H1 (cell line): ENCODE measurements at regions not wholly inside any gene's neighbourhood (a gene's known extent, or its start where the extent isn't known, plus 50 kb on each side); places are given as distances from the start of the nearest gene placed in this dataset.

ENCODE experiments used
- CTCF ChIA-PET: fragments of 300-600 bp; sonication (Branson Sonifier 250); formaldehyde crosslinking; loops from one replicate; lab custom pipeline; 2021; ENCODE audit not compliant: partially characterized antibody; lab: Charles Lee
- POLR2A ChIA-PET: fragments of 300-600 bp; sonication (Branson Sonifier 250); formaldehyde crosslinking; loops from one replicate; lab custom pipeline; 2021; ENCODE audit warnings: inconsistent platforms; ENCODE audit not compliant: partially characterized antibody; lab: Charles Lee
- DNase-seq, 2 experiments: peaks; one replicate each; pipeline versions ENCODE4 v3.0.0 to v3.0.0-alpha.2; 2010 to 2022; ENCODE audit warnings: low spot score in 2 of 2, low read depth in 1 of 2, mixed read lengths in 1 of 2
- FAIRE-seq: peaks from 2 replicates; lab custom pipeline; 2011; peaks lifted over from hg19 to GRCh38; lab: Jason Lieb, UNC
- H2AFZ ChIP-seq: 2 replicates; pipeline ENCODE4 v1.8.1; 2012; ENCODE audit warnings: low read length, inconsistent platforms
- H2AK5ac ChIP-seq: 2 replicates; pipeline ENCODE4 v1.6.1; 2013; ENCODE audit warnings: low read depth, low read length
- H2BK120ac ChIP-seq: replicated peaks from 2 replicates; pipeline ENCODE3; 2013; ENCODE audit warnings: low read depth, low read length, inconsistent platforms
- H2BK12ac ChIP-seq: 2 replicates; pipeline ENCODE4 v1.6.1; 2013; ENCODE audit warnings: low read depth, low read length
- H2BK15ac ChIP-seq: 2 replicates; pipeline ENCODE4 v1.6.1; 2013; ENCODE audit warnings: low read length
- H2BK20ac ChIP-seq: 2 replicates; pipeline ENCODE4 v1.6.1; 2013; ENCODE audit warnings: low read length
- H2BK5ac ChIP-seq: 2 replicates; pipeline ENCODE4 v1.6.1; 2013; ENCODE audit warnings: low read depth, low read length
- H3K14ac ChIP-seq: 2 replicates; pipeline ENCODE4 v1.6.1; 2013; ENCODE audit warnings: inconsistent platforms; ENCODE audit not compliant: insufficient read length
- H3K18ac ChIP-seq: 2 replicates; pipeline ENCODE4 v1.6.1; 2013; ENCODE audit warnings: low read length; ENCODE audit errors: extremely low read depth
- H3K23ac ChIP-seq: 2 replicates; pipeline ENCODE4 v1.6.1; 2013; ENCODE audit warnings: inconsistent platforms; ENCODE audit not compliant: insufficient read length
- H3K23me2 ChIP-seq: 2 replicates; pipeline ENCODE4 v1.6.1; 2013; ENCODE audit warnings: low read depth, low read length
- H3K27ac ChIP-seq: 2 replicates; pipeline ENCODE4 v1.6.1; 2011; ENCODE audit warnings: low read depth, low read length, inconsistent platforms
- H3K27me3 ChIP-seq, 4 experiments: replicated peaks in 1 of 4; 1 replicate in 1 of 4; 2 replicates in 3 of 4; pipeline versions ENCODE4 v1.6.1 to v1.8.1; 2011 to 2013; ENCODE audit warnings: low read length in 3 of 4, mild to moderate bottlenecking in 3 of 4, inconsistent platforms in 2 of 4, mixed read lengths in 2 of 4, moderate library complexity in 1 of 4; ENCODE audit not compliant: control insufficient read depth in 3 of 4, insufficient read depth in 3 of 4; ENCODE audit errors: extremely low read depth in 1 of 4
- H3K36me3 ChIP-seq, 4 experiments: 2 replicates each; pipeline versions ENCODE4 v1.6.1 to v1.8.1; 2011 to 2013; ENCODE audit warnings: mild to moderate bottlenecking in 4 of 4, low read length in 3 of 4, moderate library complexity in 2 of 4, control low read depth in 1 of 4, inconsistent platforms in 1 of 4; ENCODE audit not compliant: insufficient read depth in 4 of 4, control insufficient read depth in 2 of 4
- H3K4ac ChIP-seq: replicated peaks from 2 replicates; pipeline ENCODE3; 2013; ENCODE audit warnings: low read length, low read depth, mixed read lengths, inconsistent platforms; ENCODE audit not compliant: insufficient read length
- H3K4me1 ChIP-seq, 4 experiments: replicated peaks in 1 of 4; 1 replicate in 1 of 4; 2 replicates in 3 of 4; pipeline versions ENCODE4 v1.6.1 to v1.8.1; 2011 to 2013; ENCODE audit warnings: low read length in 3 of 4, inconsistent platforms in 2 of 4, mixed read lengths in 1 of 4; ENCODE audit not compliant: insufficient read depth in 4 of 4, control insufficient read depth in 3 of 4
- H3K4me2 ChIP-seq, 2 experiments: 2 replicates each; pipeline versions ENCODE4 v1.6.1 to v1.8.1; 2011 to 2013; ENCODE audit warnings: low read depth in 2 of 2, low read length in 2 of 2, control low read depth in 1 of 2, inconsistent platforms in 1 of 2, mild to moderate bottlenecking in 1 of 2; ENCODE audit not compliant: insufficient read depth in 1 of 2
- H3K4me3 ChIP-seq, 4 experiments: fragments of 200-600, 300-600 bp in 1 of 4; sonication (generic), shearing (Covaris generic), sonication (Bioruptor Twin) in 1 of 4; 2 replicates each; pipeline versions ENCODE4 v1.5.1 to v1.8.1; 2011 to 2016; ENCODE audit warnings: low read length in 4 of 4, low read depth in 3 of 4, control low read depth in 2 of 4, inconsistent platforms in 2 of 4, mild to moderate bottlenecking in 2 of 4, mixed read lengths in 1 of 4, moderate library complexity in 1 of 4; ENCODE audit not compliant: insufficient read depth in 2 of 4; ENCODE audit errors: extremely low read depth in 1 of 4
- H3K56ac ChIP-seq: replicated peaks from 2 replicates; pipeline ENCODE3; 2013; ENCODE audit warnings: low read depth, mild to moderate bottlenecking, mixed read lengths, low read length, inconsistent platforms; ENCODE audit not compliant: insufficient read length
- H3K79me1 ChIP-seq: 2 replicates; pipeline ENCODE4 v1.6.1; 2013; ENCODE audit warnings: low read depth, low read length, control low read depth
- H3K79me2 ChIP-seq, 2 experiments: 2 replicates each; pipeline versions ENCODE4 v1.6.1 to v1.8.1; 2012 to 2013; ENCODE audit warnings: low read length in 2 of 2, mild to moderate bottlenecking in 2 of 2, inconsistent platforms in 1 of 2; ENCODE audit not compliant: insufficient read depth in 2 of 2, control insufficient read depth in 1 of 2
- H3K9ac ChIP-seq, 4 experiments: replicated peaks in 1 of 4; 1 replicate in 1 of 4; 2 replicates in 3 of 4; pipeline versions ENCODE4 v1.6.1 to v1.8.1; 2011 to 2013; ENCODE audit warnings: low read depth in 3 of 4, low read length in 3 of 4, control low read depth in 2 of 4, mild to moderate bottlenecking in 2 of 4, moderate library complexity in 2 of 4, inconsistent platforms in 1 of 4; ENCODE audit errors: extremely low read depth in 1 of 4
- H3K9me3 ChIP-seq, 2 experiments: 2 replicates each; pipeline versions ENCODE4 v1.6.1 to v1.8.1; 2012 to 2013; ENCODE audit warnings: mild to moderate bottlenecking in 2 of 2, moderate library complexity in 2 of 2, control low read depth in 1 of 2, inconsistent platforms in 1 of 2, low read depth in 1 of 2, low read length in 1 of 2, mixed read lengths in 1 of 2; ENCODE audit not compliant: insufficient read depth in 2 of 2
- H4K20me1 ChIP-seq, 2 experiments: replicated peaks in 1 of 2; 2 replicates each; pipeline versions ENCODE3 to v1.8.1; 2011 to 2013; ENCODE audit warnings: inconsistent platforms in 2 of 2, low read length in 2 of 2, mild to moderate bottlenecking in 1 of 2; ENCODE audit not compliant: insufficient read depth in 2 of 2, control insufficient read depth in 1 of 2
- H4K5ac ChIP-seq: 2 replicates; pipeline ENCODE4 v1.6.1; 2013; ENCODE audit warnings: low read length, low read depth, mixed read lengths, inconsistent platforms; ENCODE audit not compliant: insufficient read length
- H4K8ac ChIP-seq: 2 replicates; pipeline ENCODE4 v1.8.0; 2013; ENCODE audit warnings: mild to moderate bottlenecking, moderate library complexity, low read length, inconsistent platforms; ENCODE audit not compliant: insufficient read depth; ENCODE audit errors: extremely low read depth
- H4K91ac ChIP-seq: replicated peaks from 2 replicates; pipeline ENCODE3; 2013; ENCODE audit warnings: low read length, mixed read lengths, inconsistent platforms; ENCODE audit not compliant: insufficient read length
- WGBS, 2 experiments: shearing (Covaris generic) in 1 of 2; methylation state at CpG; one replicate each; pipeline versions ENCODE4 v1.1.6 to v1.1.7; 2013 to 2015; ENCODE audit warnings: low lambda C conversion rate in 2 of 2, mixed read lengths in 2 of 2, inconsistent platforms in 1 of 2, low coverage in 1 of 2, missing lambda C conversion rate in 1 of 2; ENCODE audit not compliant: insufficient replicate concordance in 2 of 2, insufficient coverage in 1 of 2, insufficient read length in 1 of 2; ENCODE audit errors: extremely low coverage in 1 of 2, missing lambda C conversion rate in 1 of 2; 5-methylcytosine and 5-hydroxymethylcytosine counted together
- TF ChIP-seq, protein P1 (sequence below): fragments of 300-600 bp; sonication (generic); IDR thresholded peaks from 2 replicates; pipeline ENCODE4 v1.7.1; 2012; ENCODE audit warnings: low read length, moderate library complexity, mild to moderate bottlenecking, inconsistent platforms; ENCODE audit not compliant: insufficient replicate concordance

DNA sequence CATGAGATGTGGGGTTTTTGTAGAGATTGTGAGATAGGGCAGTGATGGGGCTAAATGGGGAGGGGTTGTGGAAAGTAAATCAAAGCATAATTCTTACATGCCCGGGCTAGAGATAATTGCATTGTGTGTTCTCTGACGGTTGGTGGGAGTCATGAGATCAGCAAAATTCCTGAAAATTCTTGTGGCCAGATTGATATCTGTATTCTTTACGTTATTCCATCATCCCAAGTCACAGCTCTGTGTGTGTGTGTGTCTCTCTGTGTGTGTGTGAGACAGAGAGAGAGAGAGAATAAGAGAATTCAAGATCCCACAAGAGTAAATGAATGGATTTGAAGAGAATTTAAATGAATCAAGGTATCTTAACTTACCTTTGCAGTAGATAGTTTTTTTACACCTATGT is 138.6 kb upstream of the ARHGAP20 start:
- Histone ChIP-seq H4K91ac (no peak overlapping the region), H3K79me2 (no peaks in the 10 kb centered on the region), H2BK12ac (no peak overlapping the region), H3K27ac (no peak overlapping the region), H3K36me3 (no peaks in the 10 kb centered on the region), H3K56ac (no peak overlapping the region), H2BK20ac (no peak overlapping the region), H2BK5ac (no peak overlapping the region), H2BK15ac (no peak overlapping the region), H2BK120ac (no peak overlapping the region), H3K9me3 (no peaks in the 10 kb centered on the region), H3K4me2 (no peak overlapping the region), H3K23ac (no peak overlapping the region), H3K9ac (no peak overlapping the region), H3K4ac (no peak overlapping the region), H4K20me1 (no peaks in the 10 kb centered on the region), H3K4me3 (no peak overlapping the region), H2AFZ (no peak overlapping the region), H3K4me1 (no peaks in the 10 kb centered on the region), H2AK5ac (no peak overlapping the region), H3K18ac (no peak overlapping the region), H3K23me2 (no peaks in the 10 kb centered on the region), H4K8ac (no peak overlapping the region), H3K27me3 (no peaks in the 10 kb centered on the region), H3K14ac (no peak overlapping the region), H4K5ac (no peak overlapping the region), H3K79me1 (no peaks in the 10 kb centered on the region)
- ChIA-PET CTCF (no interaction called here), POLR2A (no interaction called here)
- 92% methylated on average over 3 of the region's 3 CpGs; no CpG with 5 or more reads in 1 of the 2 experiments for WGBS, 2 experiments
- no peak for FAIRE-seq
- no peak for DNase-seq
- TF ChIP-seq, protein P1, sequence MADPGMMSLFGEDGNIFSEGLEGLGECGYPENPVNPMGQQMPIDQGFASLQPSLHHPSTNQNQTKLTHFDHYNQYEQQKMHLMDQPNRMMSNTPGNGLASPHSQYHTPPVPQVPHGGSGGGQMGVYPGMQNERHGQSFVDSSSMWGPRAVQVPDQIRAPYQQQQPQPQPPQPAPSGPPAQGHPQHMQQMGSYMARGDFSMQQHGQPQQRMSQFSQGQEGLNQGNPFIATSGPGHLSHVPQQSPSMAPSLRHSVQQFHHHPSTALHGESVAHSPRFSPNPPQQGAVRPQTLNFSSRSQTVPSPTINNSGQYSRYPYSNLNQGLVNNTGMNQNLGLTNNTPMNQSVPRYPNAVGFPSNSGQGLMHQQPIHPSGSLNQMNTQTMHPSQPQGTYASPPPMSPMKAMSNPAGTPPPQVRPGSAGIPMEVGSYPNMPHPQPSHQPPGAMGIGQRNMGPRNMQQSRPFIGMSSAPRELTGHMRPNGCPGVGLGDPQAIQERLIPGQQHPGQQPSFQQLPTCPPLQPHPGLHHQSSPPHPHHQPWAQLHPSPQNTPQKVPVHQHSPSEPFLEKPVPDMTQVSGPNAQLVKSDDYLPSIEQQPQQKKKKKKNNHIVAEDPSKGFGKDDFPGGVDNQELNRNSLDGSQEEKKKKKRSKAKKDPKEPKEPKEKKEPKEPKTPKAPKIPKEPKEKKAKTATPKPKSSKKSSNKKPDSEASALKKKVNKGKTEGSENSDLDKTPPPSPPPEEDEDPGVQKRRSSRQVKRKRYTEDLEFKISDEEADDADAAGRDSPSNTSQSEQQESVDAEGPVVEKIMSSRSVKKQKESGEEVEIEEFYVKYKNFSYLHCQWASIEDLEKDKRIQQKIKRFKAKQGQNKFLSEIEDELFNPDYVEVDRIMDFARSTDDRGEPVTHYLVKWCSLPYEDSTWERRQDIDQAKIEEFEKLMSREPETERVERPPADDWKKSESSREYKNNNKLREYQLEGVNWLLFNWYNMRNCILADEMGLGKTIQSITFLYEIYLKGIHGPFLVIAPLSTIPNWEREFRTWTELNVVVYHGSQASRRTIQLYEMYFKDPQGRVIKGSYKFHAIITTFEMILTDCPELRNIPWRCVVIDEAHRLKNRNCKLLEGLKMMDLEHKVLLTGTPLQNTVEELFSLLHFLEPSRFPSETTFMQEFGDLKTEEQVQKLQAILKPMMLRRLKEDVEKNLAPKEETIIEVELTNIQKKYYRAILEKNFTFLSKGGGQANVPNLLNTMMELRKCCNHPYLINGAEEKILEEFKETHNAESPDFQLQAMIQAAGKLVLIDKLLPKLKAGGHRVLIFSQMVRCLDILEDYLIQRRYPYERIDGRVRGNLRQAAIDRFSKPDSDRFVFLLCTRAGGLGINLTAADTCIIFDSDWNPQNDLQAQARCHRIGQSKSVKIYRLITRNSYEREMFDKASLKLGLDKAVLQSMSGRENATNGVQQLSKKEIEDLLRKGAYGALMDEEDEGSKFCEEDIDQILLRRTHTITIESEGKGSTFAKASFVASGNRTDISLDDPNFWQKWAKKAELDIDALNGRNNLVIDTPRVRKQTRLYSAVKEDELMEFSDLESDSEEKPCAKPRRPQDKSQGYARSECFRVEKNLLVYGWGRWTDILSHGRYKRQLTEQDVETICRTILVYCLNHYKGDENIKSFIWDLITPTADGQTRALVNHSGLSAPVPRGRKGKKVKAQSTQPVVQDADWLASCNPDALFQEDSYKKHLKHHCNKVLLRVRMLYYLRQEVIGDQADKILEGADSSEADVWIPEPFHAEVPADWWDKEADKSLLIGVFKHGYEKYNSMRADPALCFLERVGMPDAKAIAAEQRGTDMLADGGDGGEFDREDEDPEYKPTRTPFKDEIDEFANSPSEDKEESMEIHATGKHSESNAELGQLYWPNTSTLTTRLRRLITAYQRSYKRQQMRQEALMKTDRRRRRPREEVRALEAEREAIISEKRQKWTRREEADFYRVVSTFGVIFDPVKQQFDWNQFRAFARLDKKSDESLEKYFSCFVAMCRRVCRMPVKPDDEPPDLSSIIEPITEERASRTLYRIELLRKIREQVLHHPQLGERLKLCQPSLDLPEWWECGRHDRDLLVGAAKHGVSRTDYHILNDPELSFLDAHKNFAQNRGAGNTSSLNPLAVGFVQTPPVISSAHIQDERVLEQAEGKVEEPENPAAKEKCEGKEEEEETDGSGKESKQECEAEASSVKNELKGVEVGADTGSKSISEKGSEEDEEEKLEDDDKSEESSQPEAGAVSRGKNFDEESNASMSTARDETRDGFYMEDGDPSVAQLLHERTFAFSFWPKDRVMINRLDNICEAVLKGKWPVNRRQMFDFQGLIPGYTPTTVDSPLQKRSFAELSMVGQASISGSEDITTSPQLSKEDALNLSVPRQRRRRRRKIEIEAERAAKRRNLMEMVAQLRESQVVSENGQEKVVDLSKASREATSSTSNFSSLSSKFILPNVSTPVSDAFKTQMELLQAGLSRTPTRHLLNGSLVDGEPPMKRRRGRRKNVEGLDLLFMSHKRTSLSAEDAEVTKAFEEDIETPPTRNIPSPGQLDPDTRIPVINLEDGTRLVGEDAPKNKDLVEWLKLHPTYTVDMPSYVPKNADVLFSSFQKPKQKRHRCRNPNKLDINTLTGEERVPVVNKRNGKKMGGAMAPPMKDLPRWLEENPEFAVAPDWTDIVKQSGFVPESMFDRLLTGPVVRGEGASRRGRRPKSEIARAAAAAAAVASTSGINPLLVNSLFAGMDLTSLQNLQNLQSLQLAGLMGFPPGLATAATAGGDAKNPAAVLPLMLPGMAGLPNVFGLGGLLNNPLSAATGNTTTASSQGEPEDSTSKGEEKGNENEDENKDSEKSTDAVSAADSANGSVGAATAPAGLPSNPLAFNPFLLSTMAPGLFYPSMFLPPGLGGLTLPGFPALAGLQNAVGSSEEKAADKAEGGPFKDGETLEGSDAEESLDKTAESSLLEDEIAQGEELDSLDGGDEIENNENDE: no peak
